K562 (cell line): ENCODE measurements at regions not wholly inside any gene's neighbourhood (a gene's known extent, or its start where the extent isn't known, plus 50 kb on each side); places are given as distances from the start of the nearest gene placed in this dataset.

Source experiments
- ATAC-seq: fragments of 200-7000 bp; cut with Tn5 transposase; 3 replicates; pipeline ENCODE4 v1.9.1; 2020; ENCODE audit warnings: moderate library complexity
- BruUV-seq: library from RNA; stranded (reverse); fragments of 400-500 nt; replicated peaks from 2 replicates; lab custom pipeline; 2021; lab: Mats Ljungman, UMichigan
- CTCF ChIA-PET: fragments of 300-600 bp; formaldehyde crosslinking; extraction: SDS; loops from one replicate; lab custom pipeline; 2021; ENCODE audit warnings: low intra/inter-chr PET ratio; lab: Yijun Ruan, JAX
- POLR2A ChIA-PET: fragments of 300-600, 350-650 bp; sonication (Branson Sonifier 250); formaldehyde crosslinking; extraction: SDS; loops from one replicate; lab custom pipeline; 2021; ENCODE audit warnings: antibody characterized with exemption, inconsistent platforms; lab: Yijun Ruan, JAX
- DNase-seq, 4 experiments: peaks; one replicate each; pipeline versions ENCODE4 v3.0.0 to v3.0.0-alpha.2; 2011 to 2018; ENCODE audit warnings: low spot score in 3 of 4, mixed read lengths in 3 of 4; ENCODE audit errors: extremely low read depth in 1 of 4
- FAIRE-seq: peaks from 2 replicates; lab custom pipeline; 2011; peaks lifted over from hg19 to GRCh38; lab: Jason Lieb, UNC
- H2AFZ ChIP-seq: 2 replicates; pipeline ENCODE4 v1.6.0; 2011; ENCODE audit warnings: low read depth, low read length, control low read depth, inconsistent platforms
- H3K27ac ChIP-seq: fragments of 200-600 bp; 3 replicates; pipeline ENCODE4 v1.8.0; 2011; ENCODE audit warnings: low read depth, mild to moderate bottlenecking, control low read depth, inconsistent platforms, low read length, moderate library complexity, mixed read lengths; ENCODE audit errors: extremely low read depth
- H3K27me3 ChIP-seq, 2 experiments: fragments of 300-600 bp in 1 of 2; 2 replicates in 1 of 2; 3 replicates in 1 of 2; pipeline versions ENCODE4 v1.6.0 to v1.8.0; 2011; ENCODE audit warnings: inconsistent platforms in 2 of 2, low read length in 2 of 2, mild to moderate bottlenecking in 1 of 2, mixed read lengths in 1 of 2, moderate library complexity in 1 of 2; ENCODE audit not compliant: control insufficient read depth in 2 of 2, insufficient read depth in 2 of 2
- H3K36me3 ChIP-seq: fragments of 300-600 bp; 3 replicates; pipeline ENCODE4 v1.8.0; 2011; ENCODE audit warnings: mild to moderate bottlenecking, low read length, inconsistent platforms; ENCODE audit not compliant: control insufficient read depth, insufficient read depth
- H3K4me1 ChIP-seq, 2 experiments: fragments of 200-600 bp in 1 of 2; replicated peaks in 1 of 2; 2 replicates in 1 of 2; 3 replicates in 1 of 2; pipeline versions ENCODE4 v1.5.1 to v1.8.0; 2011; ENCODE audit warnings: inconsistent platforms in 2 of 2, low read length in 2 of 2, mild to moderate bottlenecking in 1 of 2, mixed read lengths in 1 of 2, moderate library complexity in 1 of 2; ENCODE audit not compliant: control insufficient read depth in 2 of 2, insufficient read depth in 2 of 2
- H3K4me2 ChIP-seq: 2 replicates; pipeline ENCODE4 v1.6.1; 2011; ENCODE audit warnings: low read length, control low read depth, inconsistent platforms, mixed read lengths; ENCODE audit not compliant: insufficient read depth
- H3K4me3 ChIP-seq: fragments of 200-600 bp; sonication (generic), shearing (Covaris generic); 2 replicates; pipeline ENCODE4 v1.5.1; 2016; ENCODE audit warnings: control low read depth, inconsistent platforms
- H3K79me2 ChIP-seq: fragments of 200-600 bp; 3 replicates; pipeline ENCODE4 v1.8.0; 2011; ENCODE audit warnings: low read length, inconsistent platforms; ENCODE audit not compliant: control insufficient read depth, insufficient read depth
- H3K9ac ChIP-seq, 2 experiments: 2 replicates each; pipeline versions ENCODE4 v1.6.0 to v1.6.1; 2011; ENCODE audit warnings: low read depth in 2 of 2, low read length in 2 of 2, control low read depth in 1 of 2, inconsistent platforms in 1 of 2, mild to moderate bottlenecking in 1 of 2, mixed read lengths in 1 of 2; ENCODE audit not compliant: insufficient read depth in 1 of 2
- H3K9me1 ChIP-seq: one replicate; pipeline ENCODE4 v1.6.0; 2011; ENCODE audit warnings: inconsistent platforms, mild to moderate bottlenecking, low read length, moderate library complexity; ENCODE audit not compliant: control insufficient read depth, insufficient read depth
- H3K9me3 ChIP-seq: replicated peaks from 2 replicates; pipeline ENCODE4 v1.5.1; 2011; ENCODE audit warnings: low read depth, low read length, inconsistent platforms; ENCODE audit not compliant: control insufficient read depth, insufficient read depth
- H4K20me1 ChIP-seq: replicated peaks from 2 replicates; pipeline ENCODE4 v1.6.1; 2011; ENCODE audit warnings: low read length, inconsistent platforms, mixed read lengths; ENCODE audit not compliant: control insufficient read depth, insufficient read depth
- ARID1B ChIP-seq: fragments of 450-650 bp; IDR thresholded peaks from 2 replicates; pipeline ENCODE4 v1.6.1; 2016; ENCODE audit warnings: antibody characterized with exemption, mild to moderate bottlenecking, inconsistent platforms
- BCOR ChIP-seq: fragments of 450-650 bp; IDR thresholded peaks from 2 replicates; pipeline ENCODE4 v1.6.1; 2016
- CBX2 ChIP-seq: fragments of 200-600 bp; sonication (generic); IDR thresholded peaks from one replicate; pipeline ENCODE4 v1.6.1; 2012; ENCODE audit warnings: mild to moderate bottlenecking, low read length, inconsistent platforms; ENCODE audit not compliant: insufficient read depth, poor library complexity, severe bottlenecking
- CEBPG ChIP-seq, 3 experiments: fragments of 200-800 bp in 1 of 3; sonication (Bioruptor generic) in 1 of 3; sonication (generic) in 1 of 3; formaldehyde crosslinking in 1 of 3; IDR thresholded peaks in 2 of 3; conservative IDR thresholded peaks in 1 of 3; 2 replicates each; pipeline versions ENCODE4 v1.6.1 to v1.8.0; 2016 to 2022; ENCODE audit warnings: missing compliant biosample characterization in 2 of 3, missing genetic modification characterization in 2 of 3, mild to moderate bottlenecking in 1 of 3, missing genetic modification reagents in 1 of 3
- CHD4 ChIP-seq: fragments of 200-600 bp; sonication (generic); IDR thresholded peaks from 3 replicates; pipeline ENCODE4 v1.6.1; 2012; ENCODE audit warnings: low read depth, mild to moderate bottlenecking, mixed read lengths, low read length, inconsistent platforms; ENCODE audit not compliant: insufficient read depth, insufficient replicate concordance, poor library complexity, severe bottlenecking
- GATAD2A ChIP-seq: fragments of 450-650 bp; IDR thresholded peaks from 2 replicates; pipeline ENCODE4 v1.6.1; 2017
- HDAC2 ChIP-seq: fragments of 450-650 bp; IDR thresholded peaks from 2 replicates; pipeline ENCODE4 v1.6.1; 2016; ENCODE audit warnings: mild to moderate bottlenecking
- HINFP ChIP-seq: fragments of 450-650 bp; conservative IDR thresholded peaks from 2 replicates; pipeline ENCODE4 v1.6.1; 2016; ENCODE audit warnings: missing genetic modification characterization, low read depth, mild to moderate bottlenecking, control low read depth, missing compliant biosample characterization
- ID3 ChIP-seq, 2 experiments: fragments of 250-450 bp in 1 of 2; fragments of 450-650 bp in 1 of 2; sonication (Bioruptor Pico) in 1 of 2; IDR thresholded peaks; 2 replicates each; pipeline versions ENCODE4 v1.6.1 to v1.8.0; 2016 to 2021; ENCODE audit warnings: mild to moderate bottlenecking in 2 of 2, moderate library complexity in 2 of 2, missing compliant biosample characterization in 1 of 2, missing genetic modification characterization in 1 of 2
- KDM1A ChIP-seq, 2 experiments: fragments of 450-650 bp; IDR thresholded peaks; 2 replicates each; pipeline ENCODE4 v1.6.1; 2016; ENCODE audit warnings: mild to moderate bottlenecking in 2 of 2
- KLF13 ChIP-seq: fragments of 450-650 bp; IDR thresholded peaks from 2 replicates; pipeline ENCODE4 v1.6.1; 2016; ENCODE audit warnings: missing genetic modification characterization, low read depth, mild to moderate bottlenecking, missing compliant biosample characterization, moderate library complexity, borderline replicate concordance
- MAFG ChIP-seq: fragments of 450-650 bp; conservative IDR thresholded peaks from 2 replicates; pipeline ENCODE4 v1.6.1; 2016; ENCODE audit warnings: missing genetic modification characterization, missing compliant biosample characterization
- MAFK ChIP-seq: IDR thresholded peaks from 2 replicates; pipeline ENCODE4 v1.6.1; 2011; ENCODE audit warnings: low read length, improper control_type of control experiment
- NFE2 ChIP-seq: IDR thresholded peaks from 2 replicates; pipeline ENCODE4 v1.6.1; 2014; ENCODE audit warnings: antibody characterized with exemption, low read depth
- PHF20 ChIP-seq: fragments of 450-650 bp; IDR thresholded peaks from 2 replicates; pipeline ENCODE4 v1.6.1; 2018; ENCODE audit not compliant: partially characterized antibody
- RBM25 ChIP-seq: fragments of 200-400 bp; formaldehyde crosslinking; IDR thresholded peaks from 2 replicates; pipeline ENCODE4 v1.6.1; 2018; ENCODE audit warnings: low read length, low read depth, moderate library complexity; ENCODE audit not compliant: severe bottlenecking
- RCOR1 ChIP-seq, 2 experiments: IDR thresholded peaks; 2 replicates each; pipeline ENCODE4 v1.6.1; 2012; ENCODE audit warnings: low read depth in 2 of 2, low read length in 2 of 2, borderline replicate concordance in 1 of 2, improper control_type of control experiment in 1 of 2
- ZBTB7A ChIP-seq: IDR thresholded peaks from 2 replicates; pipeline ENCODE4 v1.6.1; 2011; ENCODE audit warnings: low read depth, mild to moderate bottlenecking, low read length, moderate library complexity, borderline replicate concordance; ENCODE audit not compliant: control insufficient read depth
- ZNF12 ChIP-seq: sonication (generic); formaldehyde crosslinking; IDR thresholded peaks from 2 replicates; pipeline ENCODE4 v1.4.0; 2020; ENCODE audit warnings: mild to moderate bottlenecking, missing genetic modification reagents
- ZNF316 ChIP-seq: fragments of 450-650 bp; IDR thresholded peaks from 2 replicates; pipeline ENCODE4 v1.6.1; 2016
- WGBS: fragments of 100-300 bp; shearing (Covaris generic); methylation state at CpG from one replicate; pipeline ENCODE4 v1.1.6; 2016; ENCODE audit warnings: low coverage, mixed read lengths; ENCODE audit not compliant: insufficient coverage; ENCODE audit errors: missing lambda C conversion rate; 5-methylcytosine and 5-hydroxymethylcytosine counted together
- in situ Hi-C: fragments of 300-500 bp; cut with MboI; formaldehyde crosslinking; loops from 4 replicates; pipeline ENCODE4 v1.15.0; 2018; ENCODE audit warnings: inconsistent platforms, mixed read lengths
- intact Hi-C: fragments of 100-400 bp; cut with micrococcal nuclease; formaldehyde crosslinking; loops from 2 replicates; pipeline ENCODE4 v1.14.2; 2022

DNA sequence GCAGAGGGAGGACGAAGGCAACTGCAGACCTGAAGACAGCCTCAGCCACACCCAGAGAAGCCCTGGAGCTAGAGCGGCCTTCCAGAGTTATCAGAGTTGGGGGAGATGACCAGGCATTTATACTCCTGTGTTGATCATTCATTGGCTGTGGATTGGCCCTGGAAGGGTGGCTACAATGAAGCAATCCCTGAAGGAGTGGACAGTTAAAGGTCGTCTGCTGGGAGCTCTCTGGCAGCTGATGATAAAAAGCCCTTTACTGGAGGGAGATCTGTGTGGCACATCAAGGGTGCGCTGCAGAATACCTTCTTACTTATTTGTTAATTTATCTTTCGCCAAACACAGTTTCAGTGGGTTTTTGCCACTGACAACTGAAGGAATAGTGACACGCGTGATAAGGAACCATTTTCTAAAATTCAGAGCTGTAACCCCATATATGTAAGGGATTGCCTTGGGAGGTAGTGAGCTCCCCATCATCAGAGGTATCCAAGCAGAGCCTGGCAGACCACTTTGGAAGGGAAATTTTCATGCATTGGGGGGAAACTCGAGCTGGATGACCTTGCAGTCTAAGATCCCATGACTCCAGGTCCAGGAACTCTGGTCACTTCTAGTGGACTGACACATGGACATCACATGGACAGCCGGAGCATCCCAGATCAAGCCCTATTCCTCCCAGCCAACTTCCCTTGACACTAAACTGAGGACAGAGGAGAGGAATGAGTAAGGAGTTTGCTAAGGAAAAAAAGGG lies 126.4 kb upstream of the GADD45A start:
- BruUV-seq = no TSS peak
- CTCF ChIA-PET = no interaction called here
- Histone ChIP-seq H3K27me3 (no peaks in the 10 kb centered on the region), H3K9me1 (no peaks in the 10 kb centered on the region), H4K20me1 (no peaks in the 10 kb centered on the region), H3K79me2 (no peaks in the 10 kb centered on the region), H3K36me3 (no peaks in the 10 kb centered on the region), H3K27ac (peak overlapping the region; percentile 25; the same call in 1 of the 3 replicates), H3K4me2 (peak overlapping the region; percentile 71), H2AFZ (peak overlapping the region; percentile 85), H3K4me3 (no peak overlapping the region), H3K4me1 (peaks cover 28 to 31% of the 10 kb centered on the region in 2 experiments; a peak in 4 of 5 replicates), H3K9me3 (no peaks in the 10 kb centered on the region), H3K9ac (peak overlapping the region; percentile 43 to 45; a peak in 2 of 4 replicates)
- peak; percentile 67 for ATAC-seq
- peak; percentile 30 to 69 (median 49) for DNase-seq
- peak; percentile 87 for FAIRE-seq
- POLR2A ChIA-PET = interaction anchor here (0.6 to 2.1 kb wide), 7 partner anchors 12 to 130 kb away, joined by 3 to 8 read pairs (median 5); partner anchors contain the start of gene GADD45A
- intact Hi-C loops = no loop called here
- in situ Hi-C loops = no loop called here
- WGBS = 28% methylated on average over 9 of the region's 9 CpGs
- TF ChIP-seq KLF13 (tag) (no peak), ZNF12 (no peak), RCOR1 (IDR thresholded peaks at IDR 0.05; ENCODE audit: borderline replicate concordance in 1 of 2, low read depth in 2 of 2, low read length in 2 of 2) (0 out of 4 replicates have a peak, but pooled peaks of 1 of the 2 experiments have one; percentile 18), MAFK (no peak; the same call in 1 of the 2 replicates), NFE2 (peak; percentile 59), GATAD2A (0 out of 2 replicates have a peak, but pooled peaks have one; percentile 20), HINFP (tag) (no peak), MAFG (tag) (0 out of 2 replicates have a peak, but pooled peaks have one; percentile 36), ZNF316 (peak; percentile 45), RBM25 (peak; percentile 98), ZBTB7A (no peak), BCOR (peak; percentile 95), ID3 (CRISPR knock-in tag; IDR thresholded peaks at IDR 0.05) (no peak), ID3 (tag; IDR thresholded peaks at IDR 0.05) (peak; percentile 67; the same call in 1 of the 2 replicates), KDM1A (IDR thresholded peaks at IDR 0.05) (peak; percentile 65 to 83), PHF20 (peak; percentile 45), CHD4 (peak; percentile 76), CBX2 (no peak), CEBPG (CRISPR knock-in tag; IDR thresholded peaks at IDR 0.05) (peak; percentile 59; the same call in 1 of the 2 replicates), CEBPG (tag; conservative IDR thresholded peaks at IDR 0.05 in 1 of 2, IDR thresholded peaks at IDR 0.05 in 1 of 2) (no peak), HDAC2 (0 out of 2 replicates have a peak, but pooled peaks have one; percentile 27), ARID1B (0 out of 2 replicates have a peak, but pooled peaks have one; percentile 37)
